ENCODE measurements at regions not wholly inside any gene's neighbourhood (a gene's known extent, or its start where the extent isn't known, plus 50 kb on each side); places are given as distances from the start of the nearest gene placed in this dataset.

DNA sequence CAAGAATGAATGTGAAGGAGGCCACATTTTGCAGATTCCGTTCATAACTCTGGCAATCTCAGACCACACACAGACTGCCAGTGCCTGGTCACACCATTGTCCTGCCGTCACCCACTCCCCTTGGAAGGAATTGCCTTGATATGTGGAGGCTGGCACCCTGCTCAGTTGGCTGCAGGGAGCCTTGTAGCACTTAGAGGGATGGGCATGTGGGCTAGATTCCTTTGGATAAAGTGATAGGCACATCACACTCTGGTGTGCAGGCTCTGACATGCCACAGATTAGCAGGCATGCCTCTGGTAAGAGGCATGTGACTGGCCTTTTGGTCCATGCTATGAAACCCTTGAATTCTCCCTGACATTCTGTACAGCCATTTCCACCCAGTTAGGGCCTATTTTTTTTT, 254.6 kb upstream of the PIK3R1 start:
- TF ChIP-seq, protein P1, sequence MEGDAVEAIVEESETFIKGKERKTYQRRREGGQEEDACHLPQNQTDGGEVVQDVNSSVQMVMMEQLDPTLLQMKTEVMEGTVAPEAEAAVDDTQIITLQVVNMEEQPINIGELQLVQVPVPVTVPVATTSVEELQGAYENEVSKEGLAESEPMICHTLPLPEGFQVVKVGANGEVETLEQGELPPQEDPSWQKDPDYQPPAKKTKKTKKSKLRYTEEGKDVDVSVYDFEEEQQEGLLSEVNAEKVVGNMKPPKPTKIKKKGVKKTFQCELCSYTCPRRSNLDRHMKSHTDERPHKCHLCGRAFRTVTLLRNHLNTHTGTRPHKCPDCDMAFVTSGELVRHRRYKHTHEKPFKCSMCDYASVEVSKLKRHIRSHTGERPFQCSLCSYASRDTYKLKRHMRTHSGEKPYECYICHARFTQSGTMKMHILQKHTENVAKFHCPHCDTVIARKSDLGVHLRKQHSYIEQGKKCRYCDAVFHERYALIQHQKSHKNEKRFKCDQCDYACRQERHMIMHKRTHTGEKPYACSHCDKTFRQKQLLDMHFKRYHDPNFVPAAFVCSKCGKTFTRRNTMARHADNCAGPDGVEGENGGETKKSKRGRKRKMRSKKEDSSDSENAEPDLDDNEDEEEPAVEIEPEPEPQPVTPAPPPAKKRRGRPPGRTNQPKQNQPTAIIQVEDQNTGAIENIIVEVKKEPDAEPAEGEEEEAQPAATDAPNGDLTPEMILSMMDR (IDR thresholded peaks at IDR 0.05) = no peak
- TF ChIP-seq RARB (CRISPR knock-in tag; IDR thresholded peaks at IDR 0.05) (no peak), SMC3 (IDR thresholded peaks at IDR 0.05) (no peak), POLR2A (IDR thresholded peaks at IDR 0.05; ENCODE audit: low read length) (no peak), CEBPB (IDR thresholded peaks at IDR 0.05) (no peak), FOSB (CRISPR knock-in tag; IDR thresholded peaks at IDR 0.05) (no peak), MYC (IDR thresholded peaks at IDR 0.05; ENCODE audit: borderline replicate concordance, low read length) (no peak)
- TF ChIP-seq, protein P2, sequence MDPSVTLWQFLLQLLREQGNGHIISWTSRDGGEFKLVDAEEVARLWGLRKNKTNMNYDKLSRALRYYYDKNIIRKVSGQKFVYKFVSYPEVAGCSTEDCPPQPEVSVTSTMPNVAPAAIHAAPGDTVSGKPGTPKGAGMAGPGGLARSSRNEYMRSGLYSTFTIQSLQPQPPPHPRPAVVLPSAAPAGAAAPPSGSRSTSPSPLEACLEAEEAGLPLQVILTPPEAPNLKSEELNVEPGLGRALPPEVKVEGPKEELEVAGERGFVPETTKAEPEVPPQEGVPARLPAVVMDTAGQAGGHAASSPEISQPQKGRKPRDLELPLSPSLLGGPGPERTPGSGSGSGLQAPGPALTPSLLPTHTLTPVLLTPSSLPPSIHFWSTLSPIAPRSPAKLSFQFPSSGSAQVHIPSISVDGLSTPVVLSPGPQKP (IDR thresholded peaks at IDR 0.05; ENCODE audit: low read depth, low read length) = no peak
